MM.1S (cell line): ENCODE measurements at regions not wholly inside any gene's neighbourhood (a gene's known extent, or its start where the extent isn't known, plus 50 kb on each side); places are given as distances from the start of the nearest gene placed in this dataset.

Experiments
- EZH2 ChIP-seq: fragments of 300-600 bp; sonication (generic); optimal IDR thresholded peaks from 2 replicates; pipeline ENCODE3; 2017; ENCODE audit warnings: low read depth, mild to moderate bottlenecking, antibody characterized with exemption, low read length, mixed read lengths
- EZH2phosphoT487 ChIP-seq: fragments of 300-600 bp; sonication (generic); IDR thresholded peaks from 2 replicates; pipeline ENCODE4 v1.6.1; 2018; ENCODE audit warnings: antibody characterized with exemption, low read length
- TF ChIP-seq, protein P1 (sequence below): fragments of 300-600 bp; sonication (generic); IDR thresholded peaks from 2 replicates; pipeline ENCODE4 v1.5.1; 2016; ENCODE audit warnings: antibody characterized with exemption, low read length, mixed read lengths

- TF ChIP-seq, protein P1, sequence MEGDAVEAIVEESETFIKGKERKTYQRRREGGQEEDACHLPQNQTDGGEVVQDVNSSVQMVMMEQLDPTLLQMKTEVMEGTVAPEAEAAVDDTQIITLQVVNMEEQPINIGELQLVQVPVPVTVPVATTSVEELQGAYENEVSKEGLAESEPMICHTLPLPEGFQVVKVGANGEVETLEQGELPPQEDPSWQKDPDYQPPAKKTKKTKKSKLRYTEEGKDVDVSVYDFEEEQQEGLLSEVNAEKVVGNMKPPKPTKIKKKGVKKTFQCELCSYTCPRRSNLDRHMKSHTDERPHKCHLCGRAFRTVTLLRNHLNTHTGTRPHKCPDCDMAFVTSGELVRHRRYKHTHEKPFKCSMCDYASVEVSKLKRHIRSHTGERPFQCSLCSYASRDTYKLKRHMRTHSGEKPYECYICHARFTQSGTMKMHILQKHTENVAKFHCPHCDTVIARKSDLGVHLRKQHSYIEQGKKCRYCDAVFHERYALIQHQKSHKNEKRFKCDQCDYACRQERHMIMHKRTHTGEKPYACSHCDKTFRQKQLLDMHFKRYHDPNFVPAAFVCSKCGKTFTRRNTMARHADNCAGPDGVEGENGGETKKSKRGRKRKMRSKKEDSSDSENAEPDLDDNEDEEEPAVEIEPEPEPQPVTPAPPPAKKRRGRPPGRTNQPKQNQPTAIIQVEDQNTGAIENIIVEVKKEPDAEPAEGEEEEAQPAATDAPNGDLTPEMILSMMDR: no peak
- TF ChIP-seq EZH2phosphoT487 (no peak), EZH2 (no peak)
These were observed 71.0 kb upstream of the TAF1B start for GRCh38 chr2:9772035-9772998.
